ENCODE measurements at regions not wholly inside any gene's neighbourhood (a gene's known extent, or its start where the extent isn't known, plus 50 kb on each side); places are given as distances from the start of the nearest gene placed in this dataset.
A peak's percentile ranks its signal among the peaks of the same experiment; 100 is the strongest.

DNA sequence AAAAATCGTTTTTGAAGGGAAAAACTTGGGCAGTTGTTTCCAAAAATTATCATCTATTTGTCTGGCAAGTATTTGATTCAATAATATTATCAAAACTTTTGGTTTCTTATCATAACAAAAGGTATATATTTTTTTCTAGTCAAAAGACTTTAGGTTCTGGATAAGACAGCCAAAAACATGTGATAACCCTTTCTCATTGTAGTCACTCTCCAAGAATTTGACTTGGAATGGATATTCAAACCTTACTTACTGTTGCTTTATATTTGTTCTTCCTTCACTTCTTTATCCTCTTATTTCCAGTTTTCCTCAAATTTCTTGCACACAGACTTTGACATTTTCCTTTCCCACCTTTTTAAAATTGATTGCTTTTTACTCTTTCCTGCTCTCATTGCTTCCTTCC is 140.9 kb upstream of the FAM3C start:
- H3K4me1 ChIP-seq (ENCODE audit: control insufficient read depth, insufficient read depth, low read length), result no peaks in the 10 kb centered on the region
- POLR2A ChIA-PET (ENCODE audit: unreplicated experiment), result no interaction called here
- H3K9me3 ChIP-seq (ENCODE audit: control insufficient read depth, insufficient read depth, low read length), result no peaks in the 10 kb centered on the region; the same call in 1 of the 2 replicates
- no peak overlapping the region for H2BK20ac ChIP-seq (ENCODE audit: low read depth, low read length)
- CTCF ChIA-PET, result interaction anchor here (1.2 kb wide), 1 partner anchor 141 kb away, joined by 5 read pairs; the partner anchor contains the start of gene FAM3C
- no peak overlapping the region for H3K14ac ChIP-seq (replicated peaks; ENCODE audit: low read depth, low read length)
- no peak overlapping the region for H2BK15ac ChIP-seq (ENCODE audit: low read depth, low read length)
- WGBS, 2 experiments (ENCODE audit: extremely low coverage in 2 of 2, insufficient read length in 1 of 2), result no CpG with 5 or more reads among the region's 1 CpG
- H3K56ac ChIP-seq (ENCODE audit: extremely low read depth, insufficient read depth, low read length), result no peak overlapping the region
- TF ChIP-seq, protein P1, sequence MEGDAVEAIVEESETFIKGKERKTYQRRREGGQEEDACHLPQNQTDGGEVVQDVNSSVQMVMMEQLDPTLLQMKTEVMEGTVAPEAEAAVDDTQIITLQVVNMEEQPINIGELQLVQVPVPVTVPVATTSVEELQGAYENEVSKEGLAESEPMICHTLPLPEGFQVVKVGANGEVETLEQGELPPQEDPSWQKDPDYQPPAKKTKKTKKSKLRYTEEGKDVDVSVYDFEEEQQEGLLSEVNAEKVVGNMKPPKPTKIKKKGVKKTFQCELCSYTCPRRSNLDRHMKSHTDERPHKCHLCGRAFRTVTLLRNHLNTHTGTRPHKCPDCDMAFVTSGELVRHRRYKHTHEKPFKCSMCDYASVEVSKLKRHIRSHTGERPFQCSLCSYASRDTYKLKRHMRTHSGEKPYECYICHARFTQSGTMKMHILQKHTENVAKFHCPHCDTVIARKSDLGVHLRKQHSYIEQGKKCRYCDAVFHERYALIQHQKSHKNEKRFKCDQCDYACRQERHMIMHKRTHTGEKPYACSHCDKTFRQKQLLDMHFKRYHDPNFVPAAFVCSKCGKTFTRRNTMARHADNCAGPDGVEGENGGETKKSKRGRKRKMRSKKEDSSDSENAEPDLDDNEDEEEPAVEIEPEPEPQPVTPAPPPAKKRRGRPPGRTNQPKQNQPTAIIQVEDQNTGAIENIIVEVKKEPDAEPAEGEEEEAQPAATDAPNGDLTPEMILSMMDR (conservative IDR thresholded peaks at IDR 0.05; ENCODE audit: low read depth, low read length), result no peak
- TF ChIP-seq RFX5 (IDR thresholded peaks at IDR 0.05; ENCODE audit: low read depth, low read length), result no peak
- TF ChIP-seq, protein P2, sequence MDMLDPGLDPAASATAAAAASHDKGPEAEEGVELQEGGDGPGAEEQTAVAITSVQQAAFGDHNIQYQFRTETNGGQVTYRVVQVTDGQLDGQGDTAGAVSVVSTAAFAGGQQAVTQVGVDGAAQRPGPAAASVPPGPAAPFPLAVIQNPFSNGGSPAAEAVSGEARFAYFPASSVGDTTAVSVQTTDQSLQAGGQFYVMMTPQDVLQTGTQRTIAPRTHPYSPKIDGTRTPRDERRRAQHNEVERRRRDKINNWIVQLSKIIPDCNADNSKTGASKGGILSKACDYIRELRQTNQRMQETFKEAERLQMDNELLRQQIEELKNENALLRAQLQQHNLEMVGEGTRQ (IDR thresholded peaks at IDR 0.05; ENCODE audit: low read depth, low read length), result no peak
- no peak for TF ChIP-seq MAZ (IDR thresholded peaks at IDR 0.05; ENCODE audit: borderline replicate concordance, low read depth, low read length)
- no peak for TF ChIP-seq MXI1 (IDR thresholded peaks at IDR 0.05; ENCODE audit: borderline replicate concordance, low read depth, low read length)
- TF ChIP-seq BHLHE40 (IDR thresholded peaks at IDR 0.05; ENCODE audit: low read depth, low read length), result no peak
- TF ChIP-seq RAD21 (IDR thresholded peaks at IDR 0.05; ENCODE audit: low read length), result no peak
- no peak for TF ChIP-seq MAFK (IDR thresholded peaks at IDR 0.05; ENCODE audit: low read depth, low read length)
- no peak for TF ChIP-seq SMC3 (IDR thresholded peaks at IDR 0.05; ENCODE audit: low read depth, low read length)
- TF ChIP-seq, protein P3, sequence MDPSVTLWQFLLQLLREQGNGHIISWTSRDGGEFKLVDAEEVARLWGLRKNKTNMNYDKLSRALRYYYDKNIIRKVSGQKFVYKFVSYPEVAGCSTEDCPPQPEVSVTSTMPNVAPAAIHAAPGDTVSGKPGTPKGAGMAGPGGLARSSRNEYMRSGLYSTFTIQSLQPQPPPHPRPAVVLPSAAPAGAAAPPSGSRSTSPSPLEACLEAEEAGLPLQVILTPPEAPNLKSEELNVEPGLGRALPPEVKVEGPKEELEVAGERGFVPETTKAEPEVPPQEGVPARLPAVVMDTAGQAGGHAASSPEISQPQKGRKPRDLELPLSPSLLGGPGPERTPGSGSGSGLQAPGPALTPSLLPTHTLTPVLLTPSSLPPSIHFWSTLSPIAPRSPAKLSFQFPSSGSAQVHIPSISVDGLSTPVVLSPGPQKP (IDR thresholded peaks at IDR 0.05; ENCODE audit: borderline replicate concordance, low read depth, low read length), result no peak
- TF ChIP-seq CHD1 (IDR thresholded peaks at IDR 0.05; ENCODE audit: low read depth, low read length), result no peak
- TF ChIP-seq POLR2A (IDR thresholded peaks at IDR 0.05; ENCODE audit: low read depth, low read length), result no peak
- no peak overlapping the region for H4K5ac ChIP-seq (ENCODE audit: low read depth, low read length)
- H4K91ac ChIP-seq (ENCODE audit: insufficient read depth, low read depth, low read length), result no peak overlapping the region
- H2BK120ac ChIP-seq (ENCODE audit: low read depth, low read length), result no peak overlapping the region
- H3K18ac ChIP-seq (ENCODE audit: low read depth, low read length), result no peak overlapping the region; the same call in 1 of the 2 replicates
- H4K20me1 ChIP-seq (ENCODE audit: insufficient read depth, low read length), result no peaks in the 10 kb centered on the region
- no peak overlapping the region for H4K8ac ChIP-seq (ENCODE audit: low read depth in 2 of 2, low read length in 2 of 2)
- H3K27me3 ChIP-seq (ENCODE audit: control insufficient read depth, insufficient read depth, low read length), result peaks cover 5% of the 10 kb centered on the region; the same call in 1 of the 2 replicates
- H2AFZ ChIP-seq (replicated peaks; ENCODE audit: low read length, poor library complexity), result no peak overlapping the region
- dilution Hi-C loops (cut with HindIII; ENCODE audit: low sequenced_read_pairs, unreplicated experiment), result no loop called here
- BruUV-seq (replicated peaks), result no TSS peak
- no peaks in the 10 kb centered on the region for H3K36me3 ChIP-seq (ENCODE audit: control insufficient read depth, insufficient read depth, low read length)
- H3K23ac ChIP-seq (ENCODE audit: low read depth, low read length), result no peak overlapping the region
- H3K4me2 ChIP-seq (ENCODE audit: low read depth, low read length), result no peak overlapping the region
- no peaks in the 10 kb centered on the region for H3K79me1 ChIP-seq (ENCODE audit: low read depth in 1 of 2, low read length in 2 of 2)
- intact Hi-C loops (cut with micrococcal nuclease), result no loop called here
- no peaks in the 10 kb centered on the region for H3K9me1 ChIP-seq (ENCODE audit: insufficient read depth, low read length)
- H2BK5ac ChIP-seq (ENCODE audit: low read depth, low read length, poor library complexity, severe bottlenecking), result no peak overlapping the region
- ATAC-seq (ENCODE audit: low read depth) (peak; percentile 46; the same call in 1 of the 2 replicates), DNase-seq (no peak)
- in situ Hi-C loops (cut with MboI; ENCODE audit: low sequenced_read_pairs), result no loop called here
- no peak overlapping the region for H3K27ac ChIP-seq (ENCODE audit: insufficient read depth, low read length)
- H2AK5ac ChIP-seq (ENCODE audit: low read depth, low read length), result no peak overlapping the region
- no peak overlapping the region for H3K9ac ChIP-seq (ENCODE audit: low read depth, low read length)
- no peak overlapping the region for H3K4me3 ChIP-seq (ENCODE audit: insufficient read depth, low read depth, low read length)
- H2AK9ac ChIP-seq (replicated peaks; ENCODE audit: low read depth, low read length, poor library complexity), result no peak overlapping the region
- H3K4ac ChIP-seq (ENCODE audit: low read depth, low read length), result no peak overlapping the region

Data from IMR-90 (cell line).